Mesenchymal stem cell (in vitro differentiated cells and primary cell): ENCODE measurements at regions not wholly inside any gene's neighbourhood (a gene's known extent, or its start where the extent isn't known, plus 50 kb on each side); places are given as distances from the start of the nearest gene placed in this dataset.

Experiments used
- DNase-seq: peaks from one replicate; pipeline ENCODE4 v3.0.0-alpha.2; 2013
- H2AFZ ChIP-seq: one replicate; pipeline ENCODE4 v1.6.1; 2013; ENCODE audit warnings: low read depth, mild to moderate bottlenecking, control low read depth, inconsistent platforms, low read length, moderate library complexity
- H2AK5ac ChIP-seq: 2 replicates; pipeline ENCODE4 v1.6.1; 2013; ENCODE audit warnings: low read length, moderate library complexity, mild to moderate bottlenecking, inconsistent platforms; ENCODE audit not compliant: severe bottlenecking
- H2BK120ac ChIP-seq: one replicate; pipeline ENCODE4 v1.6.1; 2013; ENCODE audit warnings: low read depth, mild to moderate bottlenecking, inconsistent platforms, low read length, moderate library complexity
- H2BK12ac ChIP-seq, 2 experiments: one replicate each; pipeline ENCODE4 v1.6.1; 2013; ENCODE audit warnings: inconsistent platforms in 2 of 2, low read length in 2 of 2, mild to moderate bottlenecking in 2 of 2, moderate library complexity in 2 of 2, control low read depth in 1 of 2
- H2BK15ac ChIP-seq: one replicate; pipeline ENCODE4 v1.6.1; 2013; ENCODE audit warnings: mild to moderate bottlenecking, low read depth, inconsistent platforms; ENCODE audit not compliant: poor library complexity, severe bottlenecking
- H2BK5ac ChIP-seq: 2 replicates; pipeline ENCODE4 v1.6.1; 2013; ENCODE audit warnings: low read depth, mild to moderate bottlenecking, low read length, control low read depth, inconsistent platforms; ENCODE audit not compliant: poor library complexity, severe bottlenecking
- H3K14ac ChIP-seq, 2 experiments: one replicate each; pipeline ENCODE4 v1.6.1; 2013; ENCODE audit warnings: inconsistent platforms in 2 of 2, low read length in 2 of 2, control low read depth in 1 of 2, mild to moderate bottlenecking in 1 of 2, moderate library complexity in 1 of 2
- H3K18ac ChIP-seq, 2 experiments: one replicate each; pipeline ENCODE4 v1.6.1; 2013; ENCODE audit warnings: inconsistent platforms in 2 of 2, low read length in 2 of 2, control low read depth in 1 of 2, low read depth in 1 of 2, mild to moderate bottlenecking in 1 of 2
- H3K23ac ChIP-seq, 2 experiments: one replicate each; pipeline ENCODE4 v1.6.1; 2013; ENCODE audit warnings: inconsistent platforms in 2 of 2, low read length in 2 of 2, mild to moderate bottlenecking in 2 of 2, moderate library complexity in 2 of 2, control low read depth in 1 of 2
- H3K27ac ChIP-seq: 2 replicates; pipeline ENCODE4 v1.5.1; 2013; ENCODE audit warnings: mild to moderate bottlenecking, moderate library complexity, low read length, control low read depth, inconsistent platforms; ENCODE audit not compliant: poor library complexity, severe bottlenecking
- H3K27me3 ChIP-seq, 2 experiments: 2 replicates each; pipeline versions ENCODE4 v1.6.1 to v1.7.0; 2013; ENCODE audit warnings: low read length in 2 of 2, mild to moderate bottlenecking in 2 of 2, moderate library complexity in 2 of 2, control low read depth in 1 of 2, inconsistent platforms in 1 of 2; ENCODE audit not compliant: control insufficient read depth in 1 of 2, insufficient read depth in 1 of 2
- H3K36me3 ChIP-seq, 2 experiments: 2 replicates each; pipeline versions ENCODE4 v1.6.1 to v1.7.0; 2013; ENCODE audit warnings: low read length in 2 of 2, control low read depth in 1 of 2, inconsistent platforms in 1 of 2, low read depth in 1 of 2, mild to moderate bottlenecking in 1 of 2; ENCODE audit not compliant: insufficient read depth in 2 of 2, control insufficient read depth in 1 of 2
- H3K4ac ChIP-seq, 2 experiments: one replicate each; pipeline ENCODE4 v1.6.1; 2013; ENCODE audit warnings: inconsistent platforms in 2 of 2, low read length in 2 of 2, mild to moderate bottlenecking in 2 of 2, moderate library complexity in 2 of 2, control low read depth in 1 of 2, low read depth in 1 of 2
- H3K4me1 ChIP-seq: 2 replicates; pipeline ENCODE4 v1.6.1; 2013; ENCODE audit warnings: low read depth, low read length, control low read depth; ENCODE audit not compliant: control insufficient read depth, insufficient read depth
- H3K4me2 ChIP-seq: 2 replicates; pipeline ENCODE4 v1.6.1; 2013; ENCODE audit warnings: low read length, mild to moderate bottlenecking, inconsistent platforms; ENCODE audit not compliant: poor library complexity, severe bottlenecking
- H3K4me3 ChIP-seq, 2 experiments: 2 replicates each; pipeline versions ENCODE4 v1.5.1 to v1.7.0; 2013; ENCODE audit warnings: low read length in 2 of 2, mild to moderate bottlenecking in 2 of 2, control low read depth in 1 of 2, low read depth in 1 of 2; ENCODE audit not compliant: insufficient read depth in 1 of 2
- H3K79me1 ChIP-seq: replicated peaks from 2 replicates; pipeline ENCODE4 v1.6.1; 2013; ENCODE audit warnings: mild to moderate bottlenecking, control low read depth, low read length, inconsistent platforms; ENCODE audit not compliant: poor library complexity, severe bottlenecking
- H3K9ac ChIP-seq: 2 replicates; pipeline ENCODE4 v1.7.0; 2013; ENCODE audit warnings: mild to moderate bottlenecking, low read length, moderate library complexity
- H3K9me3 ChIP-seq: 2 replicates; pipeline ENCODE4 v1.7.0; 2013; ENCODE audit warnings: mild to moderate bottlenecking, low read length; ENCODE audit not compliant: control insufficient read depth
- H4K8ac ChIP-seq: one replicate; pipeline ENCODE4 v1.6.1; 2013; ENCODE audit warnings: inconsistent platforms, mild to moderate bottlenecking, low read length, moderate library complexity
- H4K91ac ChIP-seq: one replicate; pipeline ENCODE4 v1.6.1; 2013; ENCODE audit warnings: mild to moderate bottlenecking, low read length, inconsistent platforms
- WGBS: methylation state at CpG from one replicate; pipeline ENCODE4 v1.1.7; 2013; ENCODE audit warnings: mixed read lengths; 5-methylcytosine and 5-hydroxymethylcytosine counted together

DNA sequence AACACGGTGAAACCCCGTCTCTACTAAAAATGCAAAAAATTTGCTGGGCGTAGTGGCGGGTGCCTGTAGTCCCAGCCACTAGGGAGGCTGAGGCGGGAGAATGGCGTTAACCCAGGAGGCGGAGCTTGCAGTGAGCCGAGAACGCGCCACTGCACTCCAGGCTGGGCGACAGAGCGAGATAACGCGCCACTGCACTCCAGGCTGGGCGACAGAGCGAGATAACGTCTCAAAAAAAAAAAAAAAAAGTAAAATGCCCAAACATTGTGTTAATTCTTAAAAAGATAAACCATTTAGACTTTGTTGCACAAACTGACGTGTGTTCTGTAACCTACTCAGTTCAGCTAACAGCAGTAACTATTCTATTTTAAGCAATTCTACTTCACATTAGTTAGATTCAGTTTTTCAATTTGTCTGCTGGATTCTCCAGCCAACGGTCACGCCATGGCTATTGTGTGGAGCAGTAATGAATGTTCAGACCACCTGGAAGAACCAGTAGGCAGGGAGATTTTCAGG, 119.3 kb upstream of the MAN2A1 start:
- 96% methylated on average over 15 of the region's 20 CpGs for WGBS
- no peak overlapping the region for H3K27ac ChIP-seq

DNA sequence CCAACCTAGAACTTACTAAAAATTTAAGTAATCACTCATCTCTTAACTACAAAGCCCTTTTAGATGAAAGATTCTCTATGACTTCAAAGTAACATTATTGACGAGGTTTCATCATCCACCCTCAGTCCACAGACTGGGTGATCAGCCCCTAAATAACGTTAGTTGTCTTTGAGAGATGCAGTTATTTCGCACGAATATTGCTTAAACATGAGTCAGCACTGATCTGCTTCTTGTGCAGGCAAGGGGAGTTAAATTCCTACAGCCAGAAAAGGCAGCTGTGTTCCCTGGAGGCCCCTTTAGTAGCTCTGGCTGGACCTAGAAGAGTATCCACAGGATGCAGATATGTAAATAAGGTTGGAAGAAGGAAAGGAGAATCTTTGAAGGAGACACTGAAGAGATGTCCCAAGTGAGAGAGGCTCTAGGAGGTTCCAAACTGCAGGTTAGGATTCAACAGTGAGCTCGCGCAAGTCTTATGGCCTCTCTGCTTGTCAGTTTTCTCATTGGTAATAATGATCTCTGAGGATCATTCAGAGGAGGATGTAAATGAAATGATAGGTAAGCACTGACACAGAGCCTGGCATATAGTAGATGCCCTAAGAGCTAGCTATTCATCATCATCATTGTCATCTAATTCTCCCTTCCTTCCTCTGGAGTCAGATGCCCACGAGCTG, 122.2 kb upstream of the MAN2A1 start:
- WGBS, result 18% methylated on average over 5 of the region's 7 CpGs

More for the DNA sequence above, 119.3 kb upstream of the MAN2A1 start:
- Histone ChIP-seq H3K9ac (no peak overlapping the region), H3K18ac (no peak overlapping the region), H2BK12ac (no peak overlapping the region), H2BK15ac (no peak overlapping the region), H3K4ac (no peak overlapping the region), H3K27me3 (peaks cover 0 to 18% of the 10 kb centered on the region in 2 experiments), H2BK120ac (no peak overlapping the region), H2AK5ac (no peak overlapping the region), H3K4me2 (no peak overlapping the region), H3K9me3 (no peaks in the 10 kb centered on the region), H4K8ac (no peak overlapping the region), H2AFZ (no peak overlapping the region), H3K4me3 (no peak overlapping the region), H3K36me3 (no peaks in the 10 kb centered on the region), H3K23ac (no peak overlapping the region), H2BK5ac (no peak overlapping the region), H3K79me1 (no peaks in the 10 kb centered on the region), H4K91ac (no peak overlapping the region), H3K14ac (no peak overlapping the region), H3K4me1 (no peaks in the 10 kb centered on the region)
- no peak for DNase-seq

DNA sequence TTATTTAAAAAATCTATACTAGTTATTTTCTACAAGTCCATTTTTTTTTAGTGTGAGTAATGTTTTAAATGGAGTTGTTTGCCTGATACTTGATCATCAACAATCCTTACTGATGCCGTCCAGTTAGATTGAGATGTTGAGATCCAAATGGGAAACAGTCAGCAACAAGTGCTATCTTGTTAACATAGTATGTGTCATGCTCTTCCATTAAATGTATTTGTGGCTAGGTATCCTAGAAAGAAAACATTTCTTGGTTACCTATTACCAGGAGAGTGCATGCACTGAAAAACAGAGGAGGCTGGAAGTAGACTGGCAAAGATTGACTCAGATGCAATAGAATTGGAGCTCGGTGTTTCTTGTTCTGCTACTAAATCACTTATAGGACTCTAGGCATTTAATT, 123.4 kb upstream of the MAN2A1 start:
- Histone ChIP-seq H3K18ac (no peak overlapping the region), H3K36me3 (no peaks in the 10 kb centered on the region), H3K4me3 (no peak overlapping the region), H3K79me1 (no peaks in the 10 kb centered on the region), H2AK5ac (no peak overlapping the region), H2AFZ (no peak overlapping the region), H3K4me2 (no peak overlapping the region), H3K27me3 (no peaks in the 10 kb centered on the region), H2BK15ac (no peak overlapping the region), H3K9me3 (no peaks in the 10 kb centered on the region), H3K14ac (no peak overlapping the region), H3K9ac (no peak overlapping the region), H3K23ac (no peak overlapping the region), H4K91ac (no peak overlapping the region), H3K27ac (no peak overlapping the region), H4K8ac (no peak overlapping the region), H3K4ac (no peak overlapping the region), H3K4me1 (no peaks in the 10 kb centered on the region), H2BK120ac (no peak overlapping the region), H2BK5ac (no peak overlapping the region), H2BK12ac (no peak overlapping the region)
- DNase-seq, result no peak
- 91% methylated on average over 1 of the region's 2 CpGs for WGBS

More for the DNA sequence above, 122.2 kb upstream of the MAN2A1 start:
- H4K91ac ChIP-seq, result no peak overlapping the region
- H3K79me1 ChIP-seq, result no peaks in the 10 kb centered on the region
- no peak overlapping the region for H2AK5ac ChIP-seq
- no peaks in the 10 kb centered on the region for H3K9me3 ChIP-seq
- H3K36me3 ChIP-seq, result no peaks in the 10 kb centered on the region
- no peak overlapping the region for H3K27ac ChIP-seq
- H4K8ac ChIP-seq, result no peak overlapping the region
- no peak overlapping the region for H3K4me3 ChIP-seq
- peak overlapping the region; percentile 5 for H3K9ac ChIP-seq
- H2BK5ac ChIP-seq, result no peak overlapping the region
- H3K14ac ChIP-seq, result no peak overlapping the region
- H3K27me3 ChIP-seq, result peaks cover 0 to 7% of the 10 kb centered on the region in 2 experiments
- no peak overlapping the region for H3K23ac ChIP-seq
- no peak overlapping the region for H2BK15ac ChIP-seq
- DNase-seq, result peak; percentile 91
- H3K4me2 ChIP-seq, result no peak overlapping the region
- H3K18ac ChIP-seq, result no peak overlapping the region
- no peak overlapping the region for H2BK120ac ChIP-seq
- no peak overlapping the region for H2AFZ ChIP-seq
- peak overlapping the region in 1 of 2 experiments; percentile 83 for H2BK12ac ChIP-seq
- H3K4ac ChIP-seq, result no peak overlapping the region
- no peaks in the 10 kb centered on the region for H3K4me1 ChIP-seq

DNA sequence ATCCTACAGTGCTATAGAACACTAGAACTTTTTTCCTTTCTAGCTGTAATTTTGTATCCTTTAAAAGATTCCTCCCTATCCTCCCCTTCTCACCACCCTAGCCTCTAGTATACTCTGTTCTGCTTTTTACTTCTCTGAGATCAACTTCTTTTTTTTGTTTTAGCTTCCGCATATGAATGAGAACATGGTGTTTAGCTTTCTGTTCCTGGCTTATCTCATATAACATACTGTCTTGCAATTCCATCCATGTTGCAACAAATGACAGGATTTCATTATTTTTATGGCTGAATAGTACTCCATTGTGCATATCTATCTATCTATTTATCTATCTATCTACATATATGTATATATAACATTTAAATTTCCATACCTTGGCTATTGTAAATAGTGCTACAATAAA, 126.0 kb upstream of the MAN2A1 start:
- Histone ChIP-seq H3K4ac (no peak overlapping the region), H3K23ac (no peak overlapping the region), H3K27ac (no peak overlapping the region), H2AK5ac (no peak overlapping the region), H2AFZ (no peak overlapping the region), H3K27me3 (no peaks in the 10 kb centered on the region), H3K14ac (no peak overlapping the region), H3K9me3 (no peaks in the 10 kb centered on the region), H2BK5ac (no peak overlapping the region), H3K4me3 (no peak overlapping the region), H3K36me3 (no peaks in the 10 kb centered on the region), H4K8ac (no peak overlapping the region), H3K79me1 (no peaks in the 10 kb centered on the region), H2BK12ac (no peak overlapping the region), H3K18ac (no peak overlapping the region), H2BK120ac (no peak overlapping the region), H3K4me2 (no peak overlapping the region), H3K9ac (no peak overlapping the region), H4K91ac (no peak overlapping the region), H2BK15ac (no peak overlapping the region), H3K4me1 (no peaks in the 10 kb centered on the region)
- WGBS, result 100% methylated on average over 1 of the region's 1 CpG
- no peak for DNase-seq
